Sigmoid colon (tissue), 4 donors: ENCODE measurements at regions not wholly inside any gene's neighbourhood (a gene's known extent, or its start where the extent isn't known, plus 50 kb on each side); places are given as distances from the start of the nearest gene placed in this dataset.
"Not testable (repeated sequence)": the region's sequence is repeated elsewhere in the genome, so short reads cannot be mapped to it uniquely, and the experiment has no call there.

ENCODE experiments used
- POLR2A ChIP-seq, 2 donors: fragments of 450-650 bp; IDR thresholded peaks; one replicate each; pipeline ENCODE4 v1.6.1; 2016; ENCODE audit warnings: antibody characterized with exemption in 2 of 2, mild to moderate bottlenecking in 2 of 2, moderate library complexity in 2 of 2
- POLR2AphosphoS5 ChIP-seq, 4 donors: sonication (generic); formaldehyde crosslinking; IDR thresholded peaks; one replicate each; pipeline ENCODE4 v1.6.1; 2017; ENCODE audit warnings: antibody characterized with exemption in 4 of 4
- TF ChIP-seq, protein P1 (sequence below), 4 experiments: fragments of 450-650 bp in 3 of 4; fragments of 200-600 bp in 1 of 4; IDR thresholded peaks; one replicate each; pipeline ENCODE4 v1.5.1; 2016 to 2019; ENCODE audit warnings: antibody characterized with exemption in 4 of 4, mild to moderate bottlenecking in 3 of 4, moderate library complexity in 2 of 4

DNA sequence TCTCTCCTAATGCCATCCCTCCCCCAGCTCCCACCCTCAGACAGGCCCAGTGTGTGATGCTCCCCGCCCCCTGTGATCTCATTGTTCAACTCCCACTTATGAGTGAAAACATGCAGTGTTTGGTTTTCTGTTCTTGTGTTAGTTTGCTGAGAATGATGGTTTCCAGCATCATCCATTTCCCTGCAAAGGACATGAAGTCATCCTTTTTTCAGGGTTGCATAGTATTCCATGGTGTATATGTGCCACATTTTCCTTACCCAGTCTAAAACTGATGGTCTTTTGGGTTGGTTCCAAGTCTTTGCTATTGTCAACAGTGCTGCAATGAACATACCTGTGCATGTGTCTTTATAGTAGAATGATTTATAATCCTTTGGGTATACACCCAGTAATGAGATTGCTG is 89.3 kb upstream of the WDR75 start:
- TF ChIP-seq POLR2AphosphoS5, POLR2A (IDR thresholded peaks at IDR 0.05): not testable (repeated sequence)
- TF ChIP-seq, protein P1, sequence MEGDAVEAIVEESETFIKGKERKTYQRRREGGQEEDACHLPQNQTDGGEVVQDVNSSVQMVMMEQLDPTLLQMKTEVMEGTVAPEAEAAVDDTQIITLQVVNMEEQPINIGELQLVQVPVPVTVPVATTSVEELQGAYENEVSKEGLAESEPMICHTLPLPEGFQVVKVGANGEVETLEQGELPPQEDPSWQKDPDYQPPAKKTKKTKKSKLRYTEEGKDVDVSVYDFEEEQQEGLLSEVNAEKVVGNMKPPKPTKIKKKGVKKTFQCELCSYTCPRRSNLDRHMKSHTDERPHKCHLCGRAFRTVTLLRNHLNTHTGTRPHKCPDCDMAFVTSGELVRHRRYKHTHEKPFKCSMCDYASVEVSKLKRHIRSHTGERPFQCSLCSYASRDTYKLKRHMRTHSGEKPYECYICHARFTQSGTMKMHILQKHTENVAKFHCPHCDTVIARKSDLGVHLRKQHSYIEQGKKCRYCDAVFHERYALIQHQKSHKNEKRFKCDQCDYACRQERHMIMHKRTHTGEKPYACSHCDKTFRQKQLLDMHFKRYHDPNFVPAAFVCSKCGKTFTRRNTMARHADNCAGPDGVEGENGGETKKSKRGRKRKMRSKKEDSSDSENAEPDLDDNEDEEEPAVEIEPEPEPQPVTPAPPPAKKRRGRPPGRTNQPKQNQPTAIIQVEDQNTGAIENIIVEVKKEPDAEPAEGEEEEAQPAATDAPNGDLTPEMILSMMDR (IDR thresholded peaks at IDR 0.05) = not testable (repeated sequence)
